ENCODE measurements at regions not wholly inside any gene's neighbourhood (a gene's known extent, or its start where the extent isn't known, plus 50 kb on each side); places are given as distances from the start of the nearest gene placed in this dataset.

DNA sequence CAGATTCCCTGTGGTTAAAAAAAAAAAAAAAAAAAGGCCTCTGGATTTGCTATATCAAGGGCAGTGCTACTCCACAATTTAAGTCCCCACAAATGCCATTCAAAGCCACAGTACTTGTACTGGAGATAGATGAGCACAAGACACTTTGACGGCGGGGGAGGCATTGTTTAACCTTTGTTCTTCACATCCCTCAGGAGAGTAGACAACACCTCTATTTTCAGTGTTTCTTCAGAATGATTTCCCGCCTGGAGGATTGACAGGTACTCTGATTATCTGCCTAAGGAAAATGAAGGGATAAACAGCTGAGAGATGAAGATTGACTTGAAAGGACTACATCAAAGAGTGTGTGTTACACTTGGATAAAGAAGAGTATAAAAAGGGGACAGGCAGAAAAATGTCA, 58.7 kb downstream of the OTOL1 start:
- no peak overlapping the region for H3K27ac Mint-ChIP-seq
- ATAC-seq (replicated peaks in 1 of 2), result no peak

DNA sequence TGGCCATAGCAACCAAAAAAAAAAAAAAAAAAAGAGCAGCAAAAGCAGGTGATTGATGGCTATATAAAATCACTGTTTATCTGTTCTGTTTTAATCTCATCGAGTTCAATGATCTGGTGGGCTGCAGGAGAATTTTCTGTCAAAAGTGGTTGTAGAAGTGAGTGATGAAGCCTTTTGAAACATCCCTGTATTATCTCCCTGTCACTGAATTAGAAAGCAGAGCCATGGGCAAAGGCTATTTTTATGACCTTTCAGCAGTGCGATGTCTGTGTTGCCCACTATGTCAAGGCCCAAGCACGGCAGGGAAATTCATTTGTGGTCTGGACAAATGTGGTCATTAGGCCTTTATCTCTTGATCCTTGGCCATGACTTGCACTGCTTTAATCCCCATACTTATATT, 59.9 kb downstream of the OTOL1 start:
- H3K4me3 Mint-ChIP-seq, result no peak overlapping the region
- ATAC-seq (replicated peaks in 1 of 2), result no peak
- H3K9me3 Mint-ChIP-seq, result no peaks in the 10 kb centered on the region
- H3K4me1 Mint-ChIP-seq (ENCODE audit: low read depth), result no peaks in the 10 kb centered on the region
- no peaks in the 10 kb centered on the region for H3K36me3 Mint-ChIP-seq (ENCODE audit: insufficient read depth in 2 of 2)
- DNase-seq, result no peak
- H3K27me3 Mint-ChIP-seq (ENCODE audit: low read depth), result peaks cover 18% of the 10 kb centered on the region
- H3K27ac Mint-ChIP-seq, result no peak overlapping the region

More for the DNA sequence above, 58.7 kb downstream of the OTOL1 start:
- H3K4me1 Mint-ChIP-seq (ENCODE audit: low read depth), result no peaks in the 10 kb centered on the region
- no peaks in the 10 kb centered on the region for H3K9me3 Mint-ChIP-seq
- DNase-seq, result no peak
- peaks cover 16% of the 10 kb centered on the region for H3K27me3 Mint-ChIP-seq (ENCODE audit: low read depth)
- H3K36me3 Mint-ChIP-seq (ENCODE audit: insufficient read depth in 2 of 2), result no peaks in the 10 kb centered on the region
- H3K4me3 Mint-ChIP-seq, result no peak overlapping the region

DNA sequence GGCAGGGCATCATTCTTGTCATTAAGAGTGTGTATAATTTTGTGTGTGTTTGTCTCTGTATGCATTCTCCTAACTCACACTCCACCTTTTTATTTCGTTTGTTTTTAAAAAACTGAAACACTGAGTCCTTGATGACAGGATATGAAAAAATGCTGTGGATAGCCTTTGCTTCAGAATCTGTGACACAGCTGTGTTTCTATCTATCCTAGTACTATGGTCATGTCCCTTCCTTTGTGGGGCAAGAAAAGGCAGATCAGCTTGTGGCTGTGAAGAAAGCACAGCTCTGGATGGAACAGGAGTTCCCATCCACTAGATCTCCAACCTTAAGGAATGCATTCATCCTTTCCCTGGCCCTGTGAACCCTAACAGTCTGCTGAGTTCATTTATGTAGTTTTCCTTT, 60.3 kb downstream of the OTOL1 start:
- ATAC-seq (replicated peaks in 1 of 2) (no peak), DNase-seq (no peak)
- Mint-ChIP-seq H3K4me3 (no peak overlapping the region), H3K27ac (no peak overlapping the region), H3K9me3 (no peaks in the 10 kb centered on the region), H3K27me3 (ENCODE audit: low read depth) (peaks cover 18% of the 10 kb centered on the region), H3K4me1 (ENCODE audit: low read depth) (no peaks in the 10 kb centered on the region), H3K36me3 (ENCODE audit: insufficient read depth in 2 of 2) (no peaks in the 10 kb centered on the region)

DNA sequence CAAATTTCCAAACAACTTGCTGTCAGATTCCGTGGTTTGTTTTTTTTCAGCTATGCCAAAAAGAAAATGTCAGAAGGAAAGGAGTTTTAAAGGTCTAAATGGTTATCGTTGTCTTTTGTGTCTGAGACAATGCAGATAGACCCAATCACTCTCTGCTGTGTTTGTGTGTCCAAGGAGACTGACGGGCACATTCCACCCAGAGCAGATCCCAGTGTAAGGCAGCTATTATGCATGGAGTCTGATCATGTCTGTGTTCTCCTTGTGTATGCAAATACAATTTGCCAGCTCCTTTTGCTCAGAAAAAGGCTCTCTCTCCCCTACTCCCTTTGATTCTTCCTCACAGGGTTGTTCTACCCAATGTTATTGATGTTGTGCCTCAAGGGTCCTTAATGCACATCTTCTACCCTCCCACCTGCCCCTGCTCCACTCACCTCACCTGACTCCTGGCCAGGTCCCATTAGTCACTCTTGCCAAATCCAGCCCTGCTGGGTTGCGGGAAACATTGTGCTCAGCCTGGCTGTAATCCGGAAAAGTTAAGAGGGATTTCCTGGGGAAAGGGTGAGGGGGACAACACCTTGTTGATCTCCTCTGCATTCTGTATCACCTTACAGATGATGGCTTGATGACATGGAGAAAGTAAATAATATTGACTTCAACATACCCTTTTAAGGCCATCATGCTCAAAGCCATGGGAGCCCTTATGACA, 61.0 kb downstream of the OTOL1 start:
- Mint-ChIP-seq H3K27ac (no peak overlapping the region), H3K9me3 (no peaks in the 10 kb centered on the region), H3K36me3 (ENCODE audit: insufficient read depth in 2 of 2) (no peaks in the 10 kb centered on the region), H3K4me1 (ENCODE audit: low read depth) (no peaks in the 10 kb centered on the region), H3K4me3 (no peak overlapping the region), H3K27me3 (ENCODE audit: low read depth) (peaks cover 18% of the 10 kb centered on the region)
- no peak for DNase-seq
- no peak for ATAC-seq (replicated peaks in 1 of 2)

DNA sequence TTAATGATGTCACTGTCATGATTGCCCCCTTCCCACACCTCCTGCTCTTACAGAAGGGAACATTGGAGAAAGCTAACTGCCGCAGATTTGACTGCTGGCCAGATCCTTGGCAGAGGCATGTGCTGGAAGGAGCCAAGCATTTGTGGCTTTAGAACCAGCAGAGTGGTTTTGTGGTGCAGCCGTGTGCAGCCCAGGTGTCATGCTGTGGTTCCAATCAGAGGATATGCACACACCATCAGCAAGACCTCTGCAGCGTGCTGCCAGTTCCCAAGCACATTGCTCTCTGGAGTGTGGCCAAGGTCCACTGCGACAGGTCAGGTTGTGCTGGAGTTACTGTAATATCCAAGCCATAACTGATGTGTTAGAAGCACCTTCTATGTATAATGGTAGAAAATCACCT, 61.6 kb downstream of the OTOL1 start:
- ATAC-seq (replicated peaks in 1 of 2) (no peak), DNase-seq (no peak)
- Mint-ChIP-seq H3K36me3 (ENCODE audit: insufficient read depth in 2 of 2) (no peaks in the 10 kb centered on the region), H3K27me3 (ENCODE audit: low read depth) (peaks cover 16% of the 10 kb centered on the region), H3K4me1 (ENCODE audit: low read depth) (no peaks in the 10 kb centered on the region), H3K4me3 (no peak overlapping the region), H3K27ac (no peak overlapping the region), H3K9me3 (no peaks in the 10 kb centered on the region)

DNA sequence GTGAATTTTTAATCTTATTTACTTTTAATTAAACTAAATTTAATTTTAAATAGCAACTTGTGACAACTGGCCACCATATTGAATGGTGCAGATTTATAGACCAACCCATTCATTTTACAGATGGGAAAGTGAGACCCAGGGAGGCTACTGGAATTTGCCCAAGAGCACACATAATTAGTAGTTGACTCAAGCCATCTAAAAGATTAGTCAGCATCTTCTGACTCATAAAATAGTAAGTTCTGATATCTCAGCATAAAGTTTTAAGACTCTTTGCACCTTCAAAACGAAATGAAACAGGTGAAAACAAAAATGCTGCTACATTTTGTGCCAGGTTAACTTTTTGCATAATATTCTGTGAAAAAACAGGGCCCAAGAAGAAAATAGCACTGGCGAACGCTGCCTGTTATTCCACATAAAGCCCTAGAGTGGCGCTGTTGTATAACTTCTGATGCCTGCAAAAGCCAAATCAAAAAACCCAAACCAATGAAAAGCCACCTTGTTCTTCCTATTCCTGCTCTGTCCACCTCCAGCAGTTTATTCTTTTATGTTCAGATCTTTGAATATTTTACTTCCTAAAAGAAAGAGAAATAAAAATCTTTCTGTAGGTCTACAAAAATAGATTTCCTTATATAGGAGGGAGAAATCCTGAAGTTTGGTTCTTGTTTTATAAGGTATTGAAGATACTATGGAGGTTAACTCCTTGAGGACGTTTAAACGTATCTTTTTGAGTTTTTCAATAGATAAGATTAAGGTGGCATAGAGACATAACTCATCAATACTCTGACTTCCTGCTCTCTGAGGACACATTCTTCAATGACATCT, 62.8 kb downstream of the OTOL1 start:
- no peaks in the 10 kb centered on the region for H3K9me3 Mint-ChIP-seq
- no peak overlapping the region for H3K4me3 Mint-ChIP-seq
- peak in 1 of 2 donors; percentile 1 for DNase-seq
- peaks cover 10% of the 10 kb centered on the region for H3K27me3 Mint-ChIP-seq (ENCODE audit: low read depth)
- no peaks in the 10 kb centered on the region for H3K4me1 Mint-ChIP-seq (ENCODE audit: low read depth)
- ATAC-seq (replicated peaks in 1 of 2), result no peak
- no peaks in the 10 kb centered on the region for H3K36me3 Mint-ChIP-seq (ENCODE audit: insufficient read depth in 2 of 2)
- H3K27ac Mint-ChIP-seq, result no peak overlapping the region

DNA sequence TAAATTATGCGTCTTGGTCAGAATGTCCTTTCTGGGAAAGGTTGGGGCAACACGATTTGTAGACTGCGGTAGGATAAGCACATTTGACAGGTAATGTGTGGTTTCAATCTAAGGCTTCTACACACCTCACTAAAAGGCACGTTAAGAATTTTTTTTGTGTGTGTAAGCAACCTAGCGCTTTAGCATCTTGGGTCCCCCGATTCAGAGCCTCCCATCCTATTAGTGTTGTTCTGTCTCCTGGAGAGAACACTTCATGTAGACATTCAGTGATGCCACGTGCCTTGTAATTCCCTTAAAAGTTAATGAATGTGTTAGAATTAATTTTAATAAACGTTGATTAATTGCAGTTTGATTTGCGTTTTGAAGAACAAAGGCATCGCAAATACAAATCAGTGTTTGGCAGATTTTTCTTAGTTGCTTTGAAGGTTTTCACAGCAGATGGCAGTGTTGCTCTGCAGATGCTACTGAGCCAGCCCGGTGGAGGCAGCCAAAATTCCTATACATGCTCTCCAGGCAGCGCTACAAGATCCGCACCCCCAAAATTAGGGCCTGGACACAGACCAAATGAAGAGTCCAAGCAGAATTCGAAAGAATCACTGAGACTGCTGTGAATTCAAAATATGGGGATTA, 63.5 kb downstream of the OTOL1 start:
- DNase-seq (peak in 1 of 2 donors; percentile 5), ATAC-seq (replicated peaks in 1 of 2) (no peak)
- Mint-ChIP-seq H3K9me3 (no peaks in the 10 kb centered on the region), H3K4me1 (ENCODE audit: low read depth) (no peaks in the 10 kb centered on the region), H3K27me3 (ENCODE audit: low read depth) (peaks cover 10% of the 10 kb centered on the region), H3K27ac (no peak overlapping the region), H3K4me3 (no peak overlapping the region), H3K36me3 (ENCODE audit: insufficient read depth in 2 of 2) (no peaks in the 10 kb centered on the region)

DNA sequence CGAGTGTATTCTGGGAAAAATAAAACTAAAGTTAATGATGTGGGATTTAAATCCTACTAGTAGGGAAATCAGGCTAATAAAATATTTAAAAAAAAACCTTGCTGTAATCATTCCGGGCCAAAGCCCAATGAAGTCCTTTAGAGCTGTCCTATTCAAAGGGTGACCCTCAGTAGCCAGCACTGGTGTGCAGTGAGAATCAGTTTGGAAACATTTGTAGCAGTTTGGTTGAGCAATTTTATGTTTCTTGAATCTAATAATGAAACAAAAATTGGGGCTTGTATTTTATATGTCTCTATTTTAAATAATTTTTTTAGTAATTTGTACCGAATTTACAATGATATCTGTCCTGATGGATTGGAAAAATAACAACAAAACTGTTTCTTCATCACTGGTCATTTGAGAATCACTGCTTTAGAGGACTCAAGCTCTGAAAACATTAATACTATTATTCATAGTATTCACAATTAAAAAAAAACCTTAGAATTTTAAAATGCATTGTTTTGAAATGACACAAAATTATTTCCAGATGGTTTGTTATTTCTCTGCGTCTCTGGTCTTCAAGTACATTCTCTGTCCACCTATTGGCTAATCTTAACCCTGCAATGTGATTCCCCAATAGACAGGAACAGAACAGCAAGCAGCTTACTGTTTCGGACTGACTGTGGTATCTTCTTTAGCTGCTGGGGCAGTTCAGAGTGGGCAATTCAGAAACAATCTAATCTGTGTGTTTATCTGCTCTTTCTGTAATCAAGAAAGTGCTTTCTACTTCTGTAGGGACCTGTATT, 71.2 kb downstream of the OTOL1 start:
- no peaks in the 10 kb centered on the region for H3K36me3 Mint-ChIP-seq (ENCODE audit: insufficient read depth in 2 of 2)
- H3K4me3 Mint-ChIP-seq, result no peak overlapping the region
- no peaks in the 10 kb centered on the region for H3K9me3 Mint-ChIP-seq
- H3K27ac Mint-ChIP-seq, result no peak overlapping the region
- H3K4me1 Mint-ChIP-seq (ENCODE audit: low read depth), result no peaks in the 10 kb centered on the region
- ATAC-seq (replicated peaks in 1 of 2), result no peak
- DNase-seq, result no peak
- H3K27me3 Mint-ChIP-seq (ENCODE audit: low read depth), result peaks cover 7% of the 10 kb centered on the region

DNA sequence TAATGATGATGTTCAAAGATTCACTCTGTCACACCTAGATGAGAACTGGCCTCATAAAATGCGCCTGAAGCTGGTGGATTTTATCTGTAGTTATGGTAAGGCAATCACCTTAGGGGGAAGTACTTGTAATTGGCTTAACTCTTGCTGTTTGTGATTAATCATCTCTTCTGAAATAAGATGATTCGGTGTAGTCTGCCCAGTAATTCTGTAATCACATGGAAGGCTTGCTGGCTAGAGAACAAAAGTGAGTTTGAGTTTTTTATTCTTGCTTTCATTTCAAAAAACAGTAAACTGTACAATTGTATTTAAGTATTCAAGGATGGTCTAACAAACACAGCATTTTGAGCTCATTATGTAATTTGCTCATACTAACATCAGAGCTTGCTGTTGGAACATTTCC, 72.1 kb downstream of the OTOL1 start:
- H3K4me1 Mint-ChIP-seq (ENCODE audit: low read depth), result no peaks in the 10 kb centered on the region

DNA sequence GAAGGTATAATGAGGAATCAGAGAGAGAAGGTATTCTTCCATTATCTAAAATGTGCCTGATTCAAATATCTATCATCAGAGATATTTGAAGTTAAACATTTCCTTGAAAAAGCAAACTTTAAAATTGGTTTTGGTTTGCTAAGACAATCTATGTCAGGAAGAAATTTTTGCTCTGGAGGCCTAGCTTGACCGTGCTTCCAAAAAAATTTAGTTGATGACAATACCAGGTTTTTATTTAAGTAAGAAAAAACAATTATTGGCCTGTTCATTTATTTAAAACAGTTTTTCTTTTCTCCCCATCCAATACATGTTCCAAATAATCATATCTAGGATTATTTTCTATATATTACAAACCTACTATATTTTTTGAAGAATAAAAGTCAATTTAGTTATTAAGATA, 75.3 kb downstream of the OTOL1 start:
- peaks cover 7% of the 10 kb centered on the region for H3K27me3 Mint-ChIP-seq (ENCODE audit: low read depth)
- ATAC-seq (replicated peaks in 1 of 2), result no peak
- H3K9me3 Mint-ChIP-seq, result no peaks in the 10 kb centered on the region
- H3K27ac Mint-ChIP-seq, result no peak overlapping the region
- H3K4me1 Mint-ChIP-seq (ENCODE audit: low read depth), result no peaks in the 10 kb centered on the region
- DNase-seq, result no peak
- no peaks in the 10 kb centered on the region for H3K36me3 Mint-ChIP-seq (ENCODE audit: insufficient read depth in 2 of 2)
- no peak overlapping the region for H3K4me3 Mint-ChIP-seq

More for the DNA sequence above, 72.1 kb downstream of the OTOL1 start:
- H3K36me3 Mint-ChIP-seq (ENCODE audit: insufficient read depth in 2 of 2), result no peaks in the 10 kb centered on the region
- H3K27ac Mint-ChIP-seq, result no peak overlapping the region
- no peak overlapping the region for H3K4me3 Mint-ChIP-seq
- DNase-seq (no peak), ATAC-seq (replicated peaks in 1 of 2) (no peak)
- peaks cover 7% of the 10 kb centered on the region for H3K27me3 Mint-ChIP-seq (ENCODE audit: low read depth)
- H3K9me3 Mint-ChIP-seq, result no peaks in the 10 kb centered on the region

DNA sequence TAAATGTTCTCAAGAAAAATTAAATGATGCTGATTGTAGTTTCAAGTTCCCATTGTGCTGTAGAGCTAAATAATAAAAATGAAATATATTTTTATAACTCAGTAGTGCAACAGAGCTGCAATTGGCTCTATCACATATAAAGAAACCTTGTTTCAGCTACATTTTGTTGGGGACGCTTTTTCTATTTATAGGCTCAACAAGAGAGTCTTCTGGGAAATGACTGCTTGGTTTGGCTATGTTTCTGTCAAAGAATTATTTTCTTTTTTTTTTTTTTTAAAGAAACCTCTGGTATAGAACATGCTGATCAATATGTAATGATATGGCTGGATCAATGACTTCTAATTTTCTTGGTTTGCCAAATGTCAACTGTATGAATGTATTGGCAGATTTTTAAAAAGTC, 76.5 kb downstream of the OTOL1 start:
- H3K4me3 Mint-ChIP-seq, result no peak overlapping the region
- no peaks in the 10 kb centered on the region for H3K36me3 Mint-ChIP-seq (ENCODE audit: insufficient read depth in 2 of 2)
- DNase-seq, result no peak
- H3K27me3 Mint-ChIP-seq (ENCODE audit: low read depth), result peaks cover 5% of the 10 kb centered on the region
- no peaks in the 10 kb centered on the region for H3K9me3 Mint-ChIP-seq
- H3K27ac Mint-ChIP-seq, result no peak overlapping the region
- no peak for ATAC-seq (replicated peaks in 1 of 2)
- no peaks in the 10 kb centered on the region for H3K4me1 Mint-ChIP-seq (ENCODE audit: low read depth)

DNA sequence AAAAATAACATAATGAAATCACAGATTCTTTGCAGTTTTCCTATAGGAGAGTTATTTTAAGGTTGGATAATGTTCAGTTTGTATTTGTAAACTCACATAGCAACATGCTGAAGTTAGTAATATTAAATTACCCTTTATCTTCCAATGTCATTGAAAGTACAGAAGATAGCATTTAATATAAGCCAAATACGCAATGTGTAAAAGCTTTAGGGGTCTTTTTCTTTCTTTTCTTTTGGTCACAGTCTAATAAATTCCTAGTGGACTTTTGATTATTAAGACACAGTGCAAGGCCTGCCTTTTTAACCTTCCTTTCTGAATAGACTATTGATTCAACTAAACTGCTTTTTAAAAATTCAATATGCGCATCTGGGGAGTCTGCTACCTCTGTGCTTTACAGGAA, 79.3 kb downstream of the OTOL1 start:
- Mint-ChIP-seq H3K27ac (no peak overlapping the region), H3K4me3 (no peak overlapping the region), H3K27me3 (ENCODE audit: low read depth) (no peaks in the 10 kb centered on the region), H3K36me3 (ENCODE audit: insufficient read depth in 2 of 2) (no peaks in the 10 kb centered on the region), H3K4me1 (ENCODE audit: low read depth) (no peaks in the 10 kb centered on the region), H3K9me3 (no peaks in the 10 kb centered on the region)
- no peak for DNase-seq
- ATAC-seq (replicated peaks in 1 of 2), result no peak

DNA sequence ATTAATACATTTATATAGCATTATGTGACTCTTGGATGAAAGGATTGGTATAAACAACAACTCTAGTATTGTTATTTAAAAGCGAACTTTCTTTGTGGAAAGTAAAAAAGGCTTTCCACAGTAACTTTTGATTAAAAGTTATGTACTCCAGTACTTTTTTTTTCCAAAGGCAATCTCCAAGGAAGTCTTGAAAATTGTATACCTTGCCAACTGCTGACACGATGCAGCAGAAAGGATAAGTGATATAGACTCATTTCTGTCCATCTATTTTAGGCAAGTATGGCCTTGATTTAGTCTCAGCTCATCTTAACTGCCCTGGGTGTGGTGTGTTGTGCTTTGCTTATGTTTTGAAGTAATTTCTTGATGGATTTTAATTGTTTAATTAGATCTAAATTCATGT, 79.7 kb downstream of the OTOL1 start:
- no peaks in the 10 kb centered on the region for H3K9me3 Mint-ChIP-seq
- no peak overlapping the region for H3K4me3 Mint-ChIP-seq

More for the DNA sequence above, 79.7 kb downstream of the OTOL1 start:
- Mint-ChIP-seq H3K36me3 (ENCODE audit: insufficient read depth in 2 of 2) (no peaks in the 10 kb centered on the region), H3K27ac (no peak overlapping the region), H3K4me1 (ENCODE audit: low read depth) (no peaks in the 10 kb centered on the region), H3K27me3 (ENCODE audit: low read depth) (no peaks in the 10 kb centered on the region)
- ATAC-seq (replicated peaks in 1 of 2) (no peak), DNase-seq (no peak)

Measured in activated T-cell treated with anti-CD3 and anti-CD28 coated beads, Interleukin-2, amount 50 U/mL, for 72 hours (primary cell).